ENCODE measurements at regions not wholly inside any gene's neighbourhood (a gene's known extent, or its start where the extent isn't known, plus 50 kb on each side); places are given as distances from the start of the nearest gene placed in this dataset.

GRCh38 chr4:28426251-28426650 lies 1565.6 kb downstream of the STIM2 start:
- TF ChIP-seq CTCF (IDR thresholded peaks at IDR 0.05), result no peak

GRCh38 chr4:28427306-28428085 lies 1566.9 kb downstream of the STIM2 start:
- TF ChIP-seq CTCF (IDR thresholded peaks at IDR 0.05), result no peak

- TF ChIP-seq CTCF (IDR thresholded peaks at IDR 0.05), result no peak
These were observed 1571.8 kb downstream of the STIM2 start for GRCh38 chr4:28432348-28433025.

GRCh38 chr4:28435314-28435713 lies 1574.7 kb downstream of the STIM2 start:
- no peak for TF ChIP-seq CTCF (IDR thresholded peaks at IDR 0.05)

- no peak for TF ChIP-seq CTCF (IDR thresholded peaks at IDR 0.05)
These were observed 1575.8 kb downstream of the STIM2 start for GRCh38 chr4:28436191-28437080.

- no peak for TF ChIP-seq CTCF (IDR thresholded peaks at IDR 0.05)
These were observed 1582.7 kb downstream of the STIM2 start for GRCh38 chr4:28443371-28443770.

- no peak for TF ChIP-seq CTCF (IDR thresholded peaks at IDR 0.05)
These were observed 1583.3 kb downstream of the STIM2 start for GRCh38 chr4:28443801-28444412.
